Lung (tissue), 11 donors: ENCODE measurements at regions not wholly inside any gene's neighbourhood (a gene's known extent, or its start where the extent isn't known, plus 50 kb on each side); places are given as distances from the start of the nearest gene placed in this dataset.

Source experiments
- ATAC-seq: fragments of 200-7000 bp; cut with Tn5 transposase; one replicate; pipeline ENCODE4 v1.9.1; 2020; ENCODE audit warnings: moderate number of reproducible peaks; ENCODE audit not compliant: insufficient read depth, low FRiP score
- DNase-seq, 3 donors: peaks; one replicate each; pipeline ENCODE4 v3.0.0-alpha.2; 2013 to 2017
- H3K27ac ChIP-seq, 2 donors: one replicate each; pipeline ENCODE4 v1.5.1; 2013; ENCODE audit warnings: mild to moderate bottlenecking in 2 of 2, moderate library complexity in 2 of 2, control low read depth in 1 of 2, inconsistent platforms in 1 of 2, low read depth in 1 of 2, low read length in 1 of 2
- H3K27me3 ChIP-seq, 3 donors: one replicate each; pipeline ENCODE4 v1.5.1; 2013; ENCODE audit warnings: low read length in 2 of 3; ENCODE audit not compliant: control insufficient read depth in 3 of 3, insufficient read depth in 3 of 3
- H3K36me3 ChIP-seq, 4 donors: one replicate each; pipeline ENCODE4 v1.5.1; 2013; ENCODE audit warnings: low read length in 4 of 4, mild to moderate bottlenecking in 1 of 4, moderate library complexity in 1 of 4; ENCODE audit not compliant: control insufficient read depth in 4 of 4, insufficient read depth in 4 of 4
- H3K4me1 ChIP-seq, 5 donors: one replicate each; pipeline ENCODE4 v1.5.1; 2013; ENCODE audit warnings: low read length in 5 of 5, mild to moderate bottlenecking in 2 of 5, moderate library complexity in 1 of 5; ENCODE audit not compliant: control insufficient read depth in 5 of 5, insufficient read depth in 5 of 5
- H3K4me3 ChIP-seq: one replicate; pipeline ENCODE4 v1.5.1; 2013; ENCODE audit warnings: mild to moderate bottlenecking, control low read depth, moderate library complexity
- H3K9ac ChIP-seq, 2 donors: one replicate each; pipeline ENCODE4 v1.5.1; 2013; ENCODE audit warnings: low read length in 2 of 2, control low read depth in 1 of 2; ENCODE audit not compliant: insufficient read depth in 1 of 2
- H3K9me3 ChIP-seq, 4 donors: one replicate each; pipeline ENCODE4 v1.5.1; 2013; ENCODE audit warnings: low read length in 3 of 4, mild to moderate bottlenecking in 1 of 4, moderate library complexity in 1 of 4; ENCODE audit not compliant: control insufficient read depth in 4 of 4, insufficient read depth in 3 of 4
- CTCF ChIP-seq: IDR thresholded peaks from 2 replicates; pipeline ENCODE4 v1.5.1; 2012; ENCODE audit warnings: mild to moderate bottlenecking; ENCODE audit errors: control extremely low read depth, extremely low read depth
- WGBS, 2 donors: extraction: QIAGEN DNeasy Blood & Tissue Kit; methylation state at CpG; one replicate each; pipeline ENCODE4 v1.1.7; 2013; 5-methylcytosine and 5-hydroxymethylcytosine counted together
- donor health status: control.
- donor health status: control.
- donor health status: Bipolar disorder and iron deficiency.
- donor health status: healthy.
- donor health status: DM: yes; HTN: yes; CAD: no.

GRCh38 chr1:218703836-218704235, 358.7 kb downstream of the TGFB2 start:
- no peaks in the 10 kb centered on the region for H3K9me3 ChIP-seq
- no peaks in the 10 kb centered on the region for H3K36me3 ChIP-seq
- H3K27me3 ChIP-seq = no peaks in the 10 kb centered on the region
- H3K4me1 ChIP-seq = peaks cover 0 to 17% (median 0%) of the 10 kb centered on the region in 5 donors
- no peak overlapping the region for H3K4me3 ChIP-seq
- H3K9ac ChIP-seq = no peak overlapping the region
- WGBS, 2 donors = 92 to 94% methylated on average over 3 of the region's 3 CpGs
- ATAC-seq (no peak), DNase-seq (no peak)
- H3K27ac ChIP-seq = no peak overlapping the region
- no peak for TF ChIP-seq CTCF

GRCh38 chr1:218705391-218705790, 360.3 kb downstream of the TGFB2 start:
- ATAC-seq = no peak
- no peak overlapping the region for H3K27ac ChIP-seq

GRCh38 chr1:218705911-218706893, 361.1 kb downstream of the TGFB2 start:
- Histone ChIP-seq H3K9ac (no peak overlapping the region), H3K4me3 (no peak overlapping the region), H3K4me1 (peaks cover 0 to 17% (median 0%) of the 10 kb centered on the region in 5 donors), H3K27me3 (no peaks in the 10 kb centered on the region), H3K36me3 (no peaks in the 10 kb centered on the region), H3K9me3 (no peaks in the 10 kb centered on the region), H3K27ac (no peak overlapping the region)
- 47 to 54% methylated on average over 7 of the region's 7 CpGs for WGBS, 2 donors
- DNase-seq (no peak), ATAC-seq (peak; percentile 77)
- TF ChIP-seq CTCF = no peak

More at GRCh38 chr1:218705391-218705790, 360.3 kb downstream of the TGFB2 start:
- Histone ChIP-seq H3K4me3 (no peak overlapping the region), H3K9ac (no peak overlapping the region), H3K4me1 (peaks cover 0 to 17% (median 0%) of the 10 kb centered on the region in 5 donors), H3K27me3 (no peaks in the 10 kb centered on the region), H3K9me3 (no peaks in the 10 kb centered on the region), H3K36me3 (no peaks in the 10 kb centered on the region)
- no peak for TF ChIP-seq CTCF
- no peak for DNase-seq
- 82 to 90% methylated on average over 2 of the region's 2 CpGs for WGBS, 2 donors
